ENCODE measurements at regions not wholly inside any gene's neighbourhood (a gene's known extent, or its start where the extent isn't known, plus 50 kb on each side); places are given as distances from the start of the nearest gene placed in this dataset.

- Histone ChIP-seq H2BK5ac (ENCODE audit: insufficient read length, low read length) (peak overlapping the region; percentile 35), H3T11ph (ENCODE audit: low read length) (no peak overlapping the region), H3K27ac (ENCODE audit: insufficient read length, low read depth, low read length) (peak overlapping the region; percentile 7), H3K4ac (ENCODE audit: low read depth, low read length) (no peak overlapping the region), H3K9ac (ENCODE audit: extremely low read depth, insufficient read length, low read length) (no peak overlapping the region), H4K91ac (ENCODE audit: insufficient read length, low read depth, low read length) (no peak overlapping the region), H2BK12ac (ENCODE audit: insufficient read length, low read depth, low read length) (no peak overlapping the region), H4K20me1 (ENCODE audit: control insufficient read depth, insufficient read depth, insufficient read length) (no peaks in the 10 kb centered on the region), H3K14ac (ENCODE audit: insufficient read depth, low read length) (no peak overlapping the region), H2BK20ac (ENCODE audit: low read depth, low read length, poor library complexity, severe bottlenecking) (no peak overlapping the region), H4K8ac (replicated peaks; ENCODE audit: insufficient read length, low read depth, low read length) (no peak overlapping the region), H3K27me3 (ENCODE audit: insufficient read depth, low read length) (no peaks in the 10 kb centered on the region), H3K4me1 (ENCODE audit: insufficient read depth, low read length) (peaks cover 5% of the 10 kb centered on the region; the same call in 1 of the 2 replicates), H3K18ac (ENCODE audit: insufficient read length, low read depth, low read length) (no peak overlapping the region), H3K4me2 (ENCODE audit: insufficient read depth, insufficient read length, low read length) (no peak overlapping the region), H2BK120ac (ENCODE audit: low read depth, low read length, poor library complexity, severe bottlenecking) (no peak overlapping the region), H3K23ac (ENCODE audit: insufficient read length, low read depth, low read length) (no peak overlapping the region), H3K79me2 (ENCODE audit: insufficient read depth, low read length) (no peaks in the 10 kb centered on the region; the same call in 1 of the 2 replicates), H3K23me2 (ENCODE audit: insufficient read length, low read depth, low read length, poor library complexity, severe bottlenecking) (no peaks in the 10 kb centered on the region), H4K5ac (ENCODE audit: insufficient read length, low read depth, low read length) (no peak overlapping the region), H2AK5ac (ENCODE audit: insufficient read length, low read length) (no peak overlapping the region), H3K9me3 (ENCODE audit: control insufficient read depth, low read depth, low read length) (no peaks in the 10 kb centered on the region), H2AFZ (ENCODE audit: low read length) (no peak overlapping the region), H3K56ac (ENCODE audit: insufficient read length, low read depth, low read length) (no peak overlapping the region), H3K79me1 (ENCODE audit: insufficient read depth, low read depth, low read length, poor library complexity, severe bottlenecking) (no peaks in the 10 kb centered on the region), H2BK15ac (ENCODE audit: low read depth, low read length) (no peak overlapping the region)
- Mint-ChIP-seq H3K4me3 (no peak overlapping the region), H3K27me3 (ENCODE audit: low read depth) (no peaks in the 10 kb centered on the region), H3K36me3 (ENCODE audit: insufficient read depth in 1 of 3, low read depth in 3 of 3) (peaks cover 5 to 16% (median 11%) of the 10 kb centered on the region in 3 experiments; a peak in 5 of 7 replicates), H3K4me1 (peaks cover 36 to 51% of the 10 kb centered on the region in 2 experiments), H3K9me3 (peaks cover 0 to 4% of the 10 kb centered on the region in 2 experiments; a peak in 2 of 5 replicates), H3K27ac (peak overlapping the region in 1 of 3 experiments; percentile 57; a peak in 2 of 7 replicates)
- TF ChIP-seq, protein P1, sequence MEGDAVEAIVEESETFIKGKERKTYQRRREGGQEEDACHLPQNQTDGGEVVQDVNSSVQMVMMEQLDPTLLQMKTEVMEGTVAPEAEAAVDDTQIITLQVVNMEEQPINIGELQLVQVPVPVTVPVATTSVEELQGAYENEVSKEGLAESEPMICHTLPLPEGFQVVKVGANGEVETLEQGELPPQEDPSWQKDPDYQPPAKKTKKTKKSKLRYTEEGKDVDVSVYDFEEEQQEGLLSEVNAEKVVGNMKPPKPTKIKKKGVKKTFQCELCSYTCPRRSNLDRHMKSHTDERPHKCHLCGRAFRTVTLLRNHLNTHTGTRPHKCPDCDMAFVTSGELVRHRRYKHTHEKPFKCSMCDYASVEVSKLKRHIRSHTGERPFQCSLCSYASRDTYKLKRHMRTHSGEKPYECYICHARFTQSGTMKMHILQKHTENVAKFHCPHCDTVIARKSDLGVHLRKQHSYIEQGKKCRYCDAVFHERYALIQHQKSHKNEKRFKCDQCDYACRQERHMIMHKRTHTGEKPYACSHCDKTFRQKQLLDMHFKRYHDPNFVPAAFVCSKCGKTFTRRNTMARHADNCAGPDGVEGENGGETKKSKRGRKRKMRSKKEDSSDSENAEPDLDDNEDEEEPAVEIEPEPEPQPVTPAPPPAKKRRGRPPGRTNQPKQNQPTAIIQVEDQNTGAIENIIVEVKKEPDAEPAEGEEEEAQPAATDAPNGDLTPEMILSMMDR (conservative IDR thresholded peaks at IDR 0.05): no peak
- DNase-seq: no peak
Measured at GRCh38 chr7:20030915-20031362, 186.2 kb downstream of the MACC1 start.
